NCI-H748 treated with DMSO at 0.1 percent for 48 hours (cell line): ENCODE measurements at regions not wholly inside any gene's neighbourhood (a gene's known extent, or its start where the extent isn't known, plus 50 kb on each side); places are given as distances from the start of the nearest gene placed in this dataset.
"Not testable (repeated sequence)": the region's sequence is repeated elsewhere in the genome, so short reads cannot be mapped to it uniquely, and the experiment has no call there.

Experiments
- DNase-seq: peaks from one replicate; lab custom pipeline; 2025; lab: John Stamatoyannopoulos, UW

DNA sequence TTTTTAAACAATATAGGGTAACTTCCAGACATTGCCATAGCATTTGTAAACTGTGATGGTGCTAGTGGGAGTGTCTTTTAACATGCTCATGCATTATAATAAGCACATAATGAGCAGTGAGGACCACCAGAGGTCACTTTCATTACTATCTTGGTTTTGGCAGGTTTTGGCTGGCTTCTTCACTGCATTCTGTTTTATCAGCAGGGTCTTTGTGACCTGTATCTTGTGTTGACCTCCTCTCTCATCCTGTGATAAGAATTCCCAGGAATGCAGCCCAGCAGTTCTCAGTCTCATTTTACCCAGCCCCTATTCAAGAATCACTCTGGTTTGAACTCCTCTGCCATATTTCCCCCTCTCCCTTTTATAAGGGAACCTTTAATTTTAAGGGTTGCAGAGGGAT, 91.3 kb downstream of the ZNF467 start:
- no peak for DNase-seq

DNA sequence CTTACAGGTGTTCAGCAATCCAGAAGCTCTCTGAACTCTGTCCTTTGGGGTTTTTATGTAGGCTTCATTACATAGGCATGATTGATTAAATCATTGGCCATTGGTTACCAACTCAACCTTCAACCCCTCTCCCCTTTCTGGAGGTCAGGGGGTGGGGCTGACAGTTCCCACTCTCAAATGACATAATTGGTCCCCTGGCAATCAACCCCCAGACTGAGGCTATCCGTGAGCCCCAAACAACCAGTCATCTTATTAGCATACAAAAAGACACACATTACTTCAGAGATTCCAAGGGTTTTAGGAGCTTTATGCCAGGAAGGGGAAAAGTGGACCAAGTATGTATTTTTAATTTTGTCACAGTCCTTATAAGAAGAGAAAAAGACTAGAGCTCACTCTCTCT, 92.1 kb downstream of the ZNF467 start:
- DNase-seq: no peak

DNA sequence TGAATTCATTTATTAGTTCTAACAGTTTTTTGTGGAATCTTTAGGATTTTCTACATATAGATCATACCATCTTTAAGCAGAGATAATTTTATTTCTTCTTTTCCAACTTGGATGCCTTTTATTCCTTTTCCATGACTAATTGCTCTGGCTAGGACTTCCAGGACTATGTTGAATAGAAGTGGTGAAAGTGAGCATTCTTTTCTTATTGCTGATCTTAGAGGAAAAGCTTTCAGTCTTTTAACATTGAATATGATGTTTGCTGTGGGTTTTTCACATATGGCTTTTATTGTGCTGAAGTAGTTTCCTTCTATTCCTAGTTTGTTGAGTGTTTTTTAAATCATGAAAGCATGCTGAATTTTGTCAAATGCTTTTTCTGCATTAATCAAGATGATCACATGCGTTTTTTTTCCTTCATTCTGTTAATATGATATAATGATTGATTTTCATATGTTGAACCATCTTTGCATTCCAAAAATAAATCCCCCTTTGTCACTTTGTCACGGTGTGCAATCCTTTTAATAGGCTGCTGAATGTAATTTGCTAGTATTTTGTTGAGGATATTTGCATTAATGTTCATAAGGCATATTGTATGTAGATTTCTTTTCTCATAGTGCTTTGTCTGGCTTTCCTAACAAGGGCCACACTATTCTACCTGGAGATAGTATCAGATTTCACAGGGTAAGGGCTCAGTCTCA, 92.9 kb downstream of the ZNF467 start:
- no peak for DNase-seq

DNA sequence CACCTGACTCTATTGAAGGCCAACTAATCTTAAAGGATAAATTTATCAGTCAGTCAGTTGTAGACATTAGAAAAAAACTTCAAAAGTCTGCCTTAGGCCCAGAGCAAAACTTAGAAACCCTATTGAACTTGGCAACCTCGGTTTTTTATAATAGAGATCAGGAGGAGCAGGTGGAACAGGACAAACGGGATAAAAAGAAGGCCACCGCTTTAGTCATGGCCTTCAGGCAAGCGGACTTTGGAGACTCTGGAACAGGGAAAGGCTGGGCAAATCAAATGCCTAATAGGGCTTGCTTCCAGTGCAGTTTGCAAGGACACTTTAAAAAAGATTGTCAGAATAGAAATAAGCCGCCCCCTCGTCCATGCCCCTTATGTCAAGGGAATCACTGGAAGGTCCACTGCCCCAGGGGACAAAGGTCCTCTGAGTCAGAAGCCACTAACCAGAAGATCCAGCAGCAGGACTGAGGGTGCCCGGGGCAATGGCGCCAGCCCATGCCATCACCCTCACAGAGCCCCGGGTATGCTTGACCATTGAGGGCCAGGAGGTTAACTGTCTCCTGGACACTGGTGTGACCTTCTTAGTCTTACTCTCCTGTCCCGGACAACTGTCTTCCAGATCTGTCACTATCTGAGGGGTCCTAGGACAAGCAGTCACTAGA, 98.5 kb downstream of the ZNF467 start:
- not testable (repeated sequence) for DNase-seq

DNA sequence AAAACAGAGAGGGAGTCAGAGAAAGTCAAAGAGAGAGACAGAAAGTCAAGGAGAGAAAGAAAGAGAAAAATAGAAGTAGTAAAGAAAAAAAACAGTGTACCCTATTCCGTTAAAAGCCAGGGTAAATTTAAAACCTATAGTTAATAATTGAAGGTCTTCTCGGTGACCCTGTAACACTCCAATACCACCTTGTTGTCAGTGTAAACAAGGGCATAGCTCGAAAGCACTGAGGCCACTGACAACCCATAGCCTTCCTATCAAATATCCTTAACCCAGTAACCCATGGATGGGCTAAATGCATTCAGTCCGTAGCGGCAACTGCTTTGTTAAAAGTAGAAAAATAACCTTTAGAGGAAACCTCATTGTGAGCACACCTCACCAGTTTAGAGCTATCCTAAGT, 100.4 kb downstream of the ZNF467 start:
- DNase-seq: no peak

DNA sequence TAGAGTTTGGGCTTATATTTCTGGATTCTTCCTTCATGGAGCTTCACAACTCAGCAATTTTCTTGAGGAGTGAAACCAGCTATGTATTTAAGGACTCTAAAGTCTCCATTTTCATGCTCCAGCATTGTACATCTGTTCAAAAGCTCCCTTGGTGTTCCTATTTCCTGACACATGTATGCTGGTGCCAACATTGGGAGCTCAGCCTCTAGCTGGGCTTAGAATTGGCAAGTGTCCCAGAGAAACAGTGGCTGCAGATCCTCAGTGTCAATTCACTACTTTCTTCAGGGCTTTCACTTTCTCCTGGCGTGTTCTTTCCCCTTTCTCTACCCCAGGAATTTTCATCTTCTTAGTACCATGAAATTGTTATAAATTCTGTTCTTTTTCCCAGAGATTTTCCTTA, 103.1 kb downstream of the ZNF467 start:
- no peak for DNase-seq

DNA sequence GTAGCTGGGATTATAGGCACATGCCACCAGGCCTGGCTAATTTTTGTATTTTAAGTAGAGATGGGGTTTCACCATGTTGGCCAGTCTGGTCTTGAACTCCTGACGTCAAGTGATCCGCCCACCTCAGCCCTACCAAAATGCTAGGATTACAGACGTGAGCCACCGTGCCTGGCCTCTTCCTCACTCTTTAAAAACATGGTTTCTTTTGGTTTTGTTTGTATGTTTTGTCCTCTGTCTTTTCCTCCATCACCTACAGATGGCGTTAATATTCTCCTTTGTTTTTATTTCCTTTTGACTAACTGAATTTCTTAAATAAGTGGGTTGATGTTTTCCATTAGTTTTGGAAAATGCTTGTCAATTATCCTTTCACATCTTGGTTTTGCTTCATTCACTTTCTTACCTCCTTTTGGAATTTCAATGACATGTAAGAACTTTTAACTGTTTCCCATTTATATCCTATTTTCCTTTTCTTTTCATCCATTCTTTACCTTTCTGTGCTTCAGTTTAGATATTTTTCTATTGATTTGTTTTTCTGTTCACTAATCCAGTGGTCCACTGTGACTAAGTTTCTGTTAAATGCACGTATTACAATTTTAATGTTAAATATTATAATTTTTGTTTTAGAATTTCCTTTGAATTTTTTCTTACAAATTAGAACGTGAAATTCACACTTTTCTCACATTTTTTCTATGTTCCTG, 104.1 kb downstream of the ZNF467 start:
- no peak for DNase-seq

DNA sequence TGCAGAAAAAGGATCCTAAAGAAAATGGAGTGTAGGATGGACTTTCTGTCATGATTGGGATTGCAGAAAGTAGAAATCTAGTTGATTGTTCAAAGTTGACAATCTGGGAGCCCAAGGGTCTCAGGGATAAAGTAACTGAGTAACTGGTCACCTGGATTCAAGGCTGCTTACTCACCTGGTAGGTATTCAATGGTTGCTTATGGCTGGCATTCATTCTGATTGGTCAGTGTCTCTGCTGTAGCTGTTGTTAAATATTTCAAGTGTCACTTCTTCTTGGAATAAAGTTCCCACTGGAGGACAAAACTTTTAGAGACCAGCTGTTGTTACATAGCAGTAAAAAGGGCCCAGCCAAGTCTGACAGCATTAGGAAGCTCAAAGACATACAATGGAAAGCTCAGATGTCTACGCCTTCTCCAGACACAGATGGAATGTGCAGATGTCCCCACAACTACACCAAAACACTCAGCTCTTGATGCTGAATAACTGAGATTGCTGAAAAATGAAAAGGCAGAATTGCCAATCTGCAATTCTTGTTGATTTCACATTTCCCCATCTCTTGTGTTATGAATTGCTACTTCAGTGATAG, 106.9 kb downstream of the ZNF467 start:
- DNase-seq: no peak

DNA sequence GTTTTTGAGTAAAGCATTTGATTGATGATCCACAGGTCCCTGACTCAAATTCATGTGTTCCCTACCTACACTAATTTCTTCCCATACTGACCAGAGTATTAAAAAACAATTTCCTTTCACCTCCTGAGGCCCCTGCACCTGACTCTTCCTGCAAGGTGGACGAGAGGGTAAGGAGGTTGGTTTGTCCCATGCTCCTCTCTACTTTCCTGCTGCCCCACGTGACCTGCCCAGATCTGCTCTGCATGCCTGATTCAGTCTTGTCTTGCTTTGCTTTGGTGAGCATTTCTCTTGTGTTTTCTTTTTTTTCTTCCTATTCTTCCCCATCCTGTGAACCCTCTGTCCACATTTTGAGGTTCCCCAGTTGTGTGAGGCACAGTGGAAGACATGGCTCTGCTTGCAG, 107.8 kb downstream of the ZNF467 start:
- not testable (repeated sequence) for DNase-seq

DNA sequence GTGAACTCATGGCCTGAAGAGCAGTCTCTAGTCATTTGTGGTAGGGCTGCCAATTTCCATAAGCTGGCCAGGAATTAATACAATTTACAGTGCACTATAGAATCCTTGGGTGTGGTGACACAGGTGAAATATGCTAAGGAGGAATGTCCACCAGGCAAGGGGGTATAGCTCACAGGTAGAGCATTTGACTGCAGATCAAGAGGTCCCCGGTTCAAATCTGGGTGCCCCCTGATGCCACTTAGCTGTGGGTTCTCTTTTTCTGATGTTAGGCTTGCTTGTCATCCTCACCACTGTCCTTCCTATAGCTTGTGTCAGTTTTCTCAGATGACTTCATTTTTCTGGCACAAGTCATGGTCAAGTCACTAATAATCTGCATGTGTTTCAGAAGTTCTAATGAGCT, 108.7 kb downstream of the ZNF467 start:
- DNase-seq: no peak

DNA sequence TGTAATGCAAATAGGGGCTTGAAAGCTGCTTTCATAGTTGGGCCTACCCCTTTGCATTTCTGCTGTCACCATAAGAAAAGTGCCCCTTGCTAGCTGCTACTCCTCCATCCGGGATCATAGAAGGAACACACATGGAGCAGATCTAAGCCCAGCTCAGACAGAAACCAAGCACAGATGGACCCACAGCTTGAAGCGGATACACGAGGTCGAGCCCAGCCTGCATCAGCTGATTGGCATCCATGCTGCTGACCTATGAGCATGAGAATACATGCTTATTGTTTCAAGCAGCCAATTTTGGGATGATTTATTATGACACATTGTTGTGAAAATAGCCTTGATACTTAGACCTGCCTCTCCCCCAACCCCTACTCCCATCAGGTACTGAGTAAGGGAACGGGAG, 109.2 kb downstream of the ZNF467 start:
- DNase-seq: no peak

DNA sequence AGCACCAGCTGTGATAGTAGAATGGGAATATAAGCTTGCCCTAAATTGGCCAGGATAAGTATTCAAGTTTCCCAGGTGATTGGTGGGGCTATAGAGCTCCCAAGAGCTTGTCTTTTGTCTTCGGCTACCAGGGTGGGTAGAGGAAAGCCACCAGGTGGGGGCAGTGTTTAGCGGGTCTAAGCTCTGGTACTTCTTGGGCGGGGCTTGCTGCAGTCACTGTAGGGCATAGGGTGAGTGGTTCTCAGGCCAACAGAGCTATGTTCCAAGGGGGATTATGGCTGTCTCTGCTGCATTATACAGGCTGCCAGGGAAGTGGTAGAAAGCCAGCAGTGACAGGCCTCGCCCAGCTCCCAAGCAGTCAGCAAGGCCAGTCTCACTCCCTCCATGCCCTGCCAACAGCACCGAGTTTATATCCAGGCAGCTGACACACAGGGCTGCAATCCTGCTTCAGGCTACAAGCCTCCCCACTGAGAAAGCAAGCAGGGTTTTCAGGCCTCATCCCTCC, 110.7 kb downstream of the ZNF467 start:
- peak; percentile 17 for DNase-seq

DNA sequence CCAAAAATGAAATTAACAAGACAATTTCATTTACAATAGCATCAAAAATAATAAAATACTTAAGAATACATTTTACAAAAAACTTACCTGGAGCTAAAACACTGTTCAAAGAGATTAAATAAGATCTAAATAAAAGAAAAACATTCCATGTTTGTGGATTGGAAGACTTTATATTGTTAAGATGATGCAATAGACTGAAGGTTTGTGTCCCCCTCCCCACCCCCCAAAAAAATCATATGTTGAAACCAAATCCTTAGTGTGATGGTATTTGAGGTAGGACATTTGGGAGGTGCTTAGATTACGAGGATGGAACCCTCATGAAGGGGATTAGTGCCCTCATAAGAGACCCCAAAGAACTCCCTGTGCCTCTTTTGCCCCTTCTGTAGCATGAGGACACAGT, 117.6 kb downstream of the ZNF467 start:
- no peak for DNase-seq

DNA sequence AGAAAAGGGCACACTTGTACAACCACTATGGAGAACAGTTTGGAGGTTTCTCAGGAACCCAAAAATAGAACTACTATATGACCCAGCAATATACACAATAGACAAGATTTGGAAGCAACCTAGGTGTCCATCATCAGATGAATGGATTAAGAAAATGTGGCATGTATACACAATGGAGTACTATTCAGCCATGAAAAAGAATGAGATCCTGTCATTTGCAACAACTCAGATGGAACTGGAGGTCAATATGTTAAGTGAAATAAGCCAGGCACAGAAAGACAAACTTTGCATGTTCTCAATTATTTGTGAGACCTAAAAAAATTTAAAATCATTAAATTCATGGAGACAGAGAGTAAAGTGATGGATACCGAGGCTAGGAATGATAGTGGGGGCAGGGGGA, 118.8 kb downstream of the ZNF467 start:
- no peak for DNase-seq

DNA sequence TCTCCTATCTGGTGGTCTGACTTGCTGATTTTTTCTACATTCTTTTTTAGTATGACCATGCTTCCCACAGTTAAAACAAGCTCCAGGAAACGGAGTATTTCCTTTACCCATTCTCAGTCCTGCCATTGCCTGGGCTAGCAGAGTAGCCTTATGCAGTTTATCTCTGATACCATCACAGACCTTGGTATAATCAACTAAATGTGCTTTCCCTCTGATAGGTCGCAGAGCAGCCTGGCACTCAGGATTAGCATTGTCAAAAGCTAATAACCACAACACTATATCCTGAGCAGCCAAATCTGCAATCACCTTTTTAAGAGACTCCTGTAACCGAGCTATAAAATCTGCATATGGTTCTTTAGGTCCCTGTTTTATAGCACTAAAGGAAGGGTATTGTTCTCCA, 123.2 kb downstream of the ZNF467 start:
- not testable (repeated sequence) for DNase-seq

DNA sequence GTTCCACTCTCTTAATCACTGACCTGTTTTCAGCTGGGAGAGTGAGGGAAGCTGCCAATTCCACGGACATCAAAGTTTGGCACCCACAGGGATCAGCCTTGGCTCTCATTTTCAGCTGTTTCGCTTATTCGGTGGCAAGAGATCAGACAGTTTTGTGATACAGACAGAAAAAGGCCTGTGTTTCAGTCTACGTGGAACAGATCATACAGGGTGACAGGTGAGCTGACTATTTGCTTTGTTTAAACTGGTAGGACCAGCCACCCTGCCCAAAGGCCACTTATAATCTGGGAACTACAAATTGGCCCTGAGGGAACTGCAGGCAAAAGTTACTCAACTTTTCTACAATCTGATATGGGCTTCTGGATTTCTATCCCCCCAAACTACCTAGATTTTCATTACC, 128.6 kb downstream of the ZNF467 start:
- no peak for DNase-seq

DNA sequence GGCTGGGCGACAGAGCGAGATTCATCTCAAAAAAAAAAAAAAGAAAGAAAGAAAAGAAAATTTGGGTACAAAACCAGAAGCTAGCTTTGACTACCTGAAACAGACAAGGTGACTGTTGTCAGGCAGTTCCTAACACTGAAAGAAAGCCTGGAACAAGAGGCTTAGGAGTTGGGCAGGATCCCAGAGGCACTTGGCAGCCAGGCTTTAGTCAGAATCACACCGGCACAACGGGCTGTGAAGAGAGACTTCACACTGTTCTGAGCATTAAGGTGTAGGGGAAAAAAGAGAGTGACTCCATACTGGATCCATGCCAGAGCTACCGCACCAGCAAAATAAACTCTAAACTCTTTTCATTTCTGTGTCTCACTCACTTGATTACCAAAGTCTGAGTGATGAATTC, 130.8 kb downstream of the ZNF467 start:
- no peak for DNase-seq

DNA sequence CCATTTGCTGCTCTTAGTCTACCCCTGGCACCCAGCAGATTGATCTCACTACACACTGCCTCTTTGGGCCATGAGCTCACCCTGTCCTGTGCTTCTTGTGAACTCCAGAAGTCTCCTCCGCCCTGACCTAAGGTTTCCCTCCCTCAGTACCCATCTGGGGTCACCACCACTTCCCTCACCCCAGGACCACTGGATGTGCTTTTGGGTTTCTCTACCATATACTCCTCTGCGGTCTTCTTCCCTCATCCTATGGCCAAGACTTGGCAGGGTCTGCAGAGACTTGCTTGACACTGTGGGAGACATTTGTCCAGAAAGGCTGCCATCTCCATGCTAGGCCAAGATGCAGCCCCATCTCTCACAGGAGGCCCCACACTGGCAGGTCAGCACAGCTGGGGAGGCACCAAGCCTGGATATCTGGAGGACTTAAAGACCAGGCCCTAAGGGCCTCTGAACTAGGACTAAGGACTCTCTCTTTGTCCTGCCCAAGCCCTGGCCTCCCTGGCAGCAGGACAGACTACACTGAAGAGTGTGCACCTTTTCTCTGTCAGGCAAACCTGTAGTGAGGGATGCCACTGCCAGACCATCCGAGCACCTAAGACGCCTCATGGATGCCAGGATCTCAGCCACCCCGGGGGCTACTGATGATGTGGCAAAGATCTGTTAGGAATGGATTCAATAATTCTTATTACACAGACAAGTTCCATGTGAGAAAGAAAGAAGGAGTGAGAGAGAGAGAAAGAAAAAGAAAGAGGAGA, 134.6 kb downstream of the ZNF467 start:
- no peak for DNase-seq

DNA sequence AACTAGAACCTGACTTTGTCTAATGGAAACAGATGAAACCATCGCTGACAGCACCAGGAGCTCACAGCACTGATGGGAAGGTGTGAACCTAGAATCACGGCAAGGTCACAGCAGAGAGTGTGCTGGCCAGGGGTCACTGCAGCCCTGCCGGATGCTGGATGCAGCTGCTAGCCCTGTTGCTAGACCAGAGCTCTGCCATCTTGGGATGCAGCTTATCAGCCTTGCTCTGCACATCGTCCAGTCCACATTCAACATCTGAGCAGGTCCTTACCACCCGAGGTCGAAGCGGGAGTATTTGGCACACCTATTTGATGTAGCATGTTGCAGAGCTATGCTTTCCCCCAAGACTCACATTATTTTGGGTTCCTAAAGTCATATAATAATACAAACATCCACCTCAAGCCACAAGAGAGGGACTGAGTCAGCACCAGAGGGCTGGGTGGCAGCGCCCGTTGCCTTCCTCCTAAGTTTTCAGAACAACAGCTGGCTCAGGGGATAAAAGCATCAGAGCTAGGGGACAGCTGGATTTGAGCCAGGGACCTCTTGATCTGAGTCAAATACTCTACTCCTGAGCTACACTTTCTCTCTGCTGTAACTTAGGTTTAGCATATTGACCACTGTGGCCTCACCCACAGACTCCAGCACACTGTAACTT, 135.3 kb downstream of the ZNF467 start:
- DNase-seq: no peak

DNA sequence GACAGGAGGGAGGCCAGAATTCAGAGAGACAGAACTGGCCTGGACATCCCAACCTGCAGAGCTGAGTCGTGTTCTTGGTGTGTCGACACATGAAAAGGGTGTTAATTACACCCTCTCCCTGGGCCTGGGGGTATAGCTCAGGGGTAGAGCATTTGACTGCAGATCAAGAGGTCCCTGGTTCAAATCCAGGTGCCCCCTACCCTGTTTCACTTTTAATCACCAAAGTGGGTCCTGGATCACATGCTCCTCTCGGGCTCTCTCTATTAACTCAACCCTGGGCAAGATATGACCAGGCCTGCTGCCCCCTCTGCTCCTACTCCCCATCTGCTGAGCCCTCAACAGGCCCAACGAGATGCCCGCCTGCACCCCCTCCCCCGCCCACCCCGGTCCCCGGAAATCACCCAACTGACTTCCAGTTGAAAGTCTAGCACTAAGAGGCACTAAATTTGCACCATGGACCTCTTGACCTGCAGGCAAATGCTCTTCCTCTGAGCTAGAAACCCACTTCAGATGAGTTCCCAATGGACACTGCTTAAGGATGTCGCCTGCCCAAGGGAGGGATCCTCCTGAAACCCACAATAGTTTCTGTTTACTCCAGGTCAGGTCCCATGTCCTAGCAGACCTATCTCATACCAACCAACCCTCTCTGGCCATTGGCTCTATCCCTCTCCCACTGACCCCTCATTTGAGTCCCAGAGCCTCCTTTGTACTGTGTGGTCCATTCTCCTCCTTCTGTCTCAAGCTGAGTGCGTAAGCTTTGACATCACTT, 137.6 kb downstream of the ZNF467 start:
- DNase-seq: no peak
